ENCODE measurements at regions not wholly inside any gene's neighbourhood (a gene's known extent, or its start where the extent isn't known, plus 50 kb on each side); places are given as distances from the start of the nearest gene placed in this dataset.

DNA sequence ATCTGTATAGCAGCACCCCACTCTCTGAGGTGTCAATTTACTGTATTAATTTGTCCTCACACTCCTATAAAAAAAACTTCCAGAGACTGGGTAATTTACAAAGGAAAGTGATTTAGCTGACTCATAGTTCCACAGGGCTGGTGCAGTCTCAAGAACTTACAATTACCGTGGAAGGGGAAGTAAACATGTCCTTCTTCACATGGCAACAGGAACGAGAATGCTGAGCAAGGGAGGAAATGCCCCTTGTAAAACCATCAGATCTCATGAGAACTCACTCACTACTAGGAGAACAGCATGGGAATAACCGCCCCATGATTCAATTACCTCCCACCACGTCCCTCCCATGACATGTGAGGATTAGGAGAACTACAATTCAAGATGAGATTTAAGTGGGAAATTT is 602.6 kb downstream of the MTRR start:
- TF ChIP-seq CTCF (optimal IDR thresholded peaks at IDR 0.05 in 1 of 3, IDR thresholded peaks at IDR 0.05 in 1 of 3, conservative IDR thresholded peaks at IDR 0.05 in 1 of 3; ENCODE audit: extremely low read depth in 1 of 3, insufficient read depth in 2 of 3, low read length in 3 of 3) (no peak), EZH2 (IDR thresholded peaks at IDR 0.05; ENCODE audit: low read length) (no peak)

Measured in keratinocyte (primary cell).